GM12864 (cell line): ENCODE measurements at regions not wholly inside any gene's neighbourhood (a gene's known extent, or its start where the extent isn't known, plus 50 kb on each side); places are given as distances from the start of the nearest gene placed in this dataset.

Experiments used
- DNase-seq: peaks from one replicate; pipeline ENCODE4 v3.0.0-alpha.2; 2011; ENCODE audit warnings: low read depth
- H3K4me3 ChIP-seq: 2 replicates; pipeline ENCODE4 v1.5.1; 2011; ENCODE audit warnings: mild to moderate bottlenecking, low read depth, low read length, control low read depth
- TF ChIP-seq, protein P1 (sequence below): IDR thresholded peaks from 2 replicates; pipeline ENCODE4 v1.5.1; 2011; ENCODE audit warnings: low read depth, mild to moderate bottlenecking, moderate library complexity, low read length, control low read depth, inconsistent platforms; ENCODE audit errors: missing control alignments

DNA sequence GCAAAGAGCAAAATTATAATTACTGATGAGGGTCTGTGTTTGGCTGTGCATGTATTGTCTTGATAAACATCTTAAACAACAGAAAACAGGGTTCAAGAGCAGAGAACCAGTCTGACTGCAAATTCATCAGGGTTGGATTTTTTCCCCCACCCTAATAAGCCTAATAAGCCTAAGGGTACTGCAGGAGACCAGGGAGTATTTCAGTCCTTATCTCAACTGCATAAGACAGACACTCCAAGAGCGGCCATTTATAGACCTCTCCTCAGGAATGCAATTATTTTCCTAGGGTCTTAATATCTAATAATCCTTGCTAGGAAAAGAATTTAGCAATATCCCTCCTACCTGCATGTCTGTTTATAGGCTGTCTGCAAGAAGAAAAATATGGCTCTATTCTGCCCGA is 2011.5 kb upstream of the PCDH20 start:
- no peak overlapping the region for H3K4me3 ChIP-seq
- DNase-seq, result no peak
- TF ChIP-seq, protein P1, sequence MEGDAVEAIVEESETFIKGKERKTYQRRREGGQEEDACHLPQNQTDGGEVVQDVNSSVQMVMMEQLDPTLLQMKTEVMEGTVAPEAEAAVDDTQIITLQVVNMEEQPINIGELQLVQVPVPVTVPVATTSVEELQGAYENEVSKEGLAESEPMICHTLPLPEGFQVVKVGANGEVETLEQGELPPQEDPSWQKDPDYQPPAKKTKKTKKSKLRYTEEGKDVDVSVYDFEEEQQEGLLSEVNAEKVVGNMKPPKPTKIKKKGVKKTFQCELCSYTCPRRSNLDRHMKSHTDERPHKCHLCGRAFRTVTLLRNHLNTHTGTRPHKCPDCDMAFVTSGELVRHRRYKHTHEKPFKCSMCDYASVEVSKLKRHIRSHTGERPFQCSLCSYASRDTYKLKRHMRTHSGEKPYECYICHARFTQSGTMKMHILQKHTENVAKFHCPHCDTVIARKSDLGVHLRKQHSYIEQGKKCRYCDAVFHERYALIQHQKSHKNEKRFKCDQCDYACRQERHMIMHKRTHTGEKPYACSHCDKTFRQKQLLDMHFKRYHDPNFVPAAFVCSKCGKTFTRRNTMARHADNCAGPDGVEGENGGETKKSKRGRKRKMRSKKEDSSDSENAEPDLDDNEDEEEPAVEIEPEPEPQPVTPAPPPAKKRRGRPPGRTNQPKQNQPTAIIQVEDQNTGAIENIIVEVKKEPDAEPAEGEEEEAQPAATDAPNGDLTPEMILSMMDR, result no peak

DNA sequence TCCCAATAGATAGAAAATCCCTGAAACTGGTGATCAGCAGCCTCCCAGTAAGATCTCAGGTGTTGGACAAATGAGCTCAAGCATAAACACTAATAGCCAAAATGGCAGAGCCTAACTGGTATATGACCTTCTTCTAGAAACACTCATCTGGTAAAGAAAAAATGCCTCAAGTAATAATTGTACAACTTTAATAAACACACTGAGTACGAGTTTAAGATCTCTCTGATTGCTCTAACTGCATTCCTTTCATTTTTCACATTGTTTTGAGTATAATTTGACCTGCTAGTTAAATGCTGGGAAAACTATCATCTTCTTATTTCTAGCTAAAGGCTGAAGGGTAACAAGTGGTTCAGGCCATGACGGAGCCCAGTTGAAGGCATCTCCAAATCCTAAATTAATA is 2009.5 kb upstream of the PCDH20 start:
- no peak for DNase-seq
- TF ChIP-seq, protein P1, result no peak
- no peak overlapping the region for H3K4me3 ChIP-seq

DNA sequence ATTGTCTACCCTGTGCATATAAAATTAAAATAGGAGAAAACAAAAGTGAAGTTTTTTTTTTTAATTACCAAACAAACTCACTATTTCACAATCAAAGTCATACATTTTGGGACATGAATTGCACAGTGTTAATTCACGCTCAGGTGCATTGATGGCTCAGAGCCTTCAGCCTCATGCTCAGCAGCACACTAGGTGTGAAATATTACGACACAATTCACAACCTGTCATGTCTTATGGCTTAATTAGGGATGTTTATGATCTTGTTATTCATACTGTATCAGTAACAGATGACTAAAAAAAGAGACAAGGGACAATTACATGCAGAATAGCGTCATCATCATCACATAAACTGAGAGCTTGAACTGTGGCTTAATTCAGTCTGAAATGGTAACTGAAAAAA is 2005.5 kb upstream of the PCDH20 start:
- no peak overlapping the region for H3K4me3 ChIP-seq
- DNase-seq, result no peak
- TF ChIP-seq, protein P1, result no peak

DNA sequence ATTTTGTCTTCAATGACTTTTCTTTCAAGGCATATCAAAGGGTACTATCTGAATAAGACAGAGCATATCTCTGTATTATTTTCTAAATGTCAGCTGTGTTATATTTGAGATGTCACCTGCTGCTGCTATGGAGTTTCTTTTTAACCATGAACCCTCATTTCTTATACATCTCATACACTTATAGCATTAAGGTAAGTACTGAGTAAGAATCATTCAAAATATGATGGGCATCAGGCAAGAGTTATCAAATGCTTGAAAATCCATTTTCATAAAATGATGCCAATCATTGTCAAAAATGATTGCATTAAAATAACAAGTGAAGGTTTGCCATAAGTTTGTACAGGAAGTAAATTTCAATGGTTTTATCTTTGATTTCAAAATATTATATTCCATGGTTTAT is 2005.0 kb upstream of the PCDH20 start:
- TF ChIP-seq, protein P1, result no peak
- DNase-seq, result no peak
- no peak overlapping the region for H3K4me3 ChIP-seq

DNA sequence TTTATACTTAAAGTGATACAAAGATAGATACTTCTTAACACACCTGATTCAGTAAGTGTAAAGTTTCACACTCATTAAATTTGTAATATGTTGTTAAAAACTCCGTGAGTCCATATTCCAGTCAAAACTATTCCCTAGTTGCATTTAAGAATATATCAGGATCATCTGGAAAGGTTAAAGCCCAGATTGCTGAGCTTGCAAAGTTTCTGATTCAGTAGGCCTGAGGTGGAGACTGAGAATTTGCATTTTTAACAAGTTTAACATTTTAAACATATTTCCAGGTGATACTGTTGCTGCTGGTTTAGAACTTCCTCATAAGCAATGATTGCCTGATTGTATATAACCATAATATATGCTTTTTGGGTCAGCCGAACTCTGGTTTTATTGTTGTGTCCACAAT is 1998.6 kb upstream of the PCDH20 start:
- DNase-seq, result no peak
- H3K4me3 ChIP-seq, result no peak overlapping the region
- TF ChIP-seq, protein P1, result no peak

DNA sequence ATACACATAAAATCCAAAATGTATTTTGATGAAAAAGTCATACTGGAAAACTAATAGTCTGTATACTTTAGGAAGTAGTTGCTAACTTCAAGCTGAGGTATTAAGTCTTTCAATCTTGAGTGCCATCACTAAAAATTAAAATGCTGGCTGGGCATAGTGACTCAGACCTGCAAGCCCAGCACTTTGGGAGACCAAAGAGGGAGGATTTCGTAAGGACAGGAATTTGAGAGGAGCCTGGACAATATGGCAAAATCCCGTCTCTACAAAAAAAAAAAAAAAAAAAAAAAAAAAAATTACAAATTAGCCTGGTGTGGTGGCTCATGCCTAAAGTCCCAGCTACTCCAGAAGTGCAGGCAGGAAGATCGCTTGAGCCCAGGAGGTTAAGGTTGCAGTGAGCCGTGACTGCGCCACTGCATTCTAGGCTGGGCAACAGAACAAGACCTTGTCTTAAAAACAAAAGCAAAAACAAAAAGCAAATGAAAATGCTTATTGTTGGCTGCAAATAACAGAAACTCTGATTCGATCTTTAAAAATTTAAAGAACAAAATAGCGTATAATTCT is 1994.2 kb upstream of the PCDH20 start:
- no peak overlapping the region for H3K4me3 ChIP-seq
- TF ChIP-seq, protein P1, result no peak
- DNase-seq, result no peak
